Neural cell (in vitro differentiated cells): ENCODE measurements at regions not wholly inside any gene's neighbourhood (a gene's known extent, or its start where the extent isn't known, plus 50 kb on each side); places are given as distances from the start of the nearest gene placed in this dataset.

Experiments
- CTCF ChIP-seq: fragments of 450-650 bp; IDR thresholded peaks from 2 replicates; pipeline ENCODE4 v1.5.1; 2014; ENCODE audit warnings: antibody characterized with exemption, mild to moderate bottlenecking, moderate library complexity; ENCODE audit not compliant: poor library complexity, severe bottlenecking
- EP300 ChIP-seq: fragments of 450-650 bp; conservative IDR thresholded peaks from 2 replicates; pipeline ENCODE4 v1.6.1; 2014; ENCODE audit warnings: antibody characterized with exemption, mild to moderate bottlenecking, moderate library complexity; ENCODE audit not compliant: poor library complexity, severe bottlenecking
- POLR2AphosphoS5 ChIP-seq: IDR thresholded peaks from 2 replicates; pipeline ENCODE4 v1.6.1; 2012
- SMC3 ChIP-seq: fragments of 450-650 bp; conservative IDR thresholded peaks from 2 replicates; pipeline ENCODE4 v1.6.1; 2014; ENCODE audit warnings: antibody characterized with exemption, mild to moderate bottlenecking, moderate library complexity; ENCODE audit not compliant: poor library complexity
- TF ChIP-seq, protein P1 (sequence below): IDR thresholded peaks from 2 replicates; pipeline ENCODE4 v1.6.1; 2012; ENCODE audit warnings: borderline replicate concordance

DNA sequence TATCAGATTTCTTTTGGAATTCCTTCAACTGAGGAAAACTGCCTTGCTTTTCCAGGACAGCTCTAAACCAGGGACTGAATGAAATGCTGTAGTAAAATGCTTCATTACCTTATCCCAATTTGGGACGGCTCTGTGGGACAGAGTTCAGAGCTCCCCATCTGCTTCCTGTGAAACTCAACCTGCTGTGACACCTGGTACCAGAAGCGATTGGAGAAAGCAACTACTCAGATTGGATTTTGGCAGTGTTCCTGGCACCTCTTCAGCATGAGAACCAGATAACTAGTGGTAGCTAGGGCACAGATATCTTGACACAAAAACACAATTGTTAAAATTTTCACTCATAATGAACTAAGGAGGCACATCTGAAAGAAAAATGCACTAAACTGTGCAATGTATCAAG lies 539.1 kb downstream of the SI start:
- TF ChIP-seq CTCF (no peak), POLR2AphosphoS5 (no peak), EP300 (no peak), SMC3 (no peak)
- TF ChIP-seq, protein P1, sequence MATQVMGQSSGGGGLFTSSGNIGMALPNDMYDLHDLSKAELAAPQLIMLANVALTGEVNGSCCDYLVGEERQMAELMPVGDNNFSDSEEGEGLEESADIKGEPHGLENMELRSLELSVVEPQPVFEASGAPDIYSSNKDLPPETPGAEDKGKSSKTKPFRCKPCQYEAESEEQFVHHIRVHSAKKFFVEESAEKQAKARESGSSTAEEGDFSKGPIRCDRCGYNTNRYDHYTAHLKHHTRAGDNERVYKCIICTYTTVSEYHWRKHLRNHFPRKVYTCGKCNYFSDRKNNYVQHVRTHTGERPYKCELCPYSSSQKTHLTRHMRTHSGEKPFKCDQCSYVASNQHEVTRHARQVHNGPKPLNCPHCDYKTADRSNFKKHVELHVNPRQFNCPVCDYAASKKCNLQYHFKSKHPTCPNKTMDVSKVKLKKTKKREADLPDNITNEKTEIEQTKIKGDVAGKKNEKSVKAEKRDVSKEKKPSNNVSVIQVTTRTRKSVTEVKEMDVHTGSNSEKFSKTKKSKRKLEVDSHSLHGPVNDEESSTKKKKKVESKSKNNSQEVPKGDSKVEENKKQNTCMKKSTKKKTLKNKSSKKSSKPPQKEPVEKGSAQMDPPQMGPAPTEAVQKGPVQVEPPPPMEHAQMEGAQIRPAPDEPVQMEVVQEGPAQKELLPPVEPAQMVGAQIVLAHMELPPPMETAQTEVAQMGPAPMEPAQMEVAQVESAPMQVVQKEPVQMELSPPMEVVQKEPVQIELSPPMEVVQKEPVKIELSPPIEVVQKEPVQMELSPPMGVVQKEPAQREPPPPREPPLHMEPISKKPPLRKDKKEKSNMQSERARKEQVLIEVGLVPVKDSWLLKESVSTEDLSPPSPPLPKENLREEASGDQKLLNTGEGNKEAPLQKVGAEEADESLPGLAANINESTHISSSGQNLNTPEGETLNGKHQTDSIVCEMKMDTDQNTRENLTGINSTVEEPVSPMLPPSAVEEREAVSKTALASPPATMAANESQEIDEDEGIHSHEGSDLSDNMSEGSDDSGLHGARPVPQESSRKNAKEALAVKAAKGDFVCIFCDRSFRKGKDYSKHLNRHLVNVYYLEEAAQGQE, result no peak
